ENCODE measurements at regions not wholly inside any gene's neighbourhood (a gene's known extent, or its start where the extent isn't known, plus 50 kb on each side); places are given as distances from the start of the nearest gene placed in this dataset.
"Not testable (repeated sequence)": the region's sequence is repeated elsewhere in the genome, so short reads cannot be mapped to it uniquely, and the experiment has no call there.

GRCh38 chr12:25688851-25689250 is 135.8 kb upstream of the LMNTD1 start:
- TF ChIP-seq POLR2A (IDR thresholded peaks at IDR 0.05; ENCODE audit: extremely low read depth, insufficient read length); MYC (IDR thresholded peaks at IDR 0.05; ENCODE audit: low read depth, low read length): not testable (repeated sequence)
- TF ChIP-seq, protein P1, sequence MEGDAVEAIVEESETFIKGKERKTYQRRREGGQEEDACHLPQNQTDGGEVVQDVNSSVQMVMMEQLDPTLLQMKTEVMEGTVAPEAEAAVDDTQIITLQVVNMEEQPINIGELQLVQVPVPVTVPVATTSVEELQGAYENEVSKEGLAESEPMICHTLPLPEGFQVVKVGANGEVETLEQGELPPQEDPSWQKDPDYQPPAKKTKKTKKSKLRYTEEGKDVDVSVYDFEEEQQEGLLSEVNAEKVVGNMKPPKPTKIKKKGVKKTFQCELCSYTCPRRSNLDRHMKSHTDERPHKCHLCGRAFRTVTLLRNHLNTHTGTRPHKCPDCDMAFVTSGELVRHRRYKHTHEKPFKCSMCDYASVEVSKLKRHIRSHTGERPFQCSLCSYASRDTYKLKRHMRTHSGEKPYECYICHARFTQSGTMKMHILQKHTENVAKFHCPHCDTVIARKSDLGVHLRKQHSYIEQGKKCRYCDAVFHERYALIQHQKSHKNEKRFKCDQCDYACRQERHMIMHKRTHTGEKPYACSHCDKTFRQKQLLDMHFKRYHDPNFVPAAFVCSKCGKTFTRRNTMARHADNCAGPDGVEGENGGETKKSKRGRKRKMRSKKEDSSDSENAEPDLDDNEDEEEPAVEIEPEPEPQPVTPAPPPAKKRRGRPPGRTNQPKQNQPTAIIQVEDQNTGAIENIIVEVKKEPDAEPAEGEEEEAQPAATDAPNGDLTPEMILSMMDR (IDR thresholded peaks at IDR 0.05; ENCODE audit: low read depth, low read length): not testable (repeated sequence)
- TF ChIP-seq, protein P2, sequence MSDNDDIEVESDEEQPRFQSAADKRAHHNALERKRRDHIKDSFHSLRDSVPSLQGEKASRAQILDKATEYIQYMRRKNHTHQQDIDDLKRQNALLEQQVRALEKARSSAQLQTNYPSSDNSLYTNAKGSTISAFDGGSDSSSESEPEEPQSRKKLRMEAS (IDR thresholded peaks at IDR 0.05; ENCODE audit: low read depth, low read length): not testable (repeated sequence)
